Fibroblast of lung (primary cell): ENCODE measurements at regions not wholly inside any gene's neighbourhood (a gene's known extent, or its start where the extent isn't known, plus 50 kb on each side); places are given as distances from the start of the nearest gene placed in this dataset.

ENCODE experiments used
- EZH2 ChIP-seq: IDR thresholded peaks from 2 replicates; pipeline ENCODE4 v1.5.1; 2012; ENCODE audit warnings: low read length, control low read depth, mild to moderate bottlenecking; ENCODE audit errors: missing control alignments
- TF ChIP-seq, protein P1 (sequence below), 2 donors: IDR thresholded peaks in 1 of 2; conservative IDR thresholded peaks in 1 of 2; 1 replicate in 1 of 2; 2 replicates in 1 of 2; pipeline ENCODE4 v1.5.1; 2011 to 2012; ENCODE audit warnings: low read length in 2 of 2, control low read depth in 1 of 2, inconsistent platforms in 1 of 2, low read depth in 1 of 2, mild to moderate bottlenecking in 1 of 2

DNA sequence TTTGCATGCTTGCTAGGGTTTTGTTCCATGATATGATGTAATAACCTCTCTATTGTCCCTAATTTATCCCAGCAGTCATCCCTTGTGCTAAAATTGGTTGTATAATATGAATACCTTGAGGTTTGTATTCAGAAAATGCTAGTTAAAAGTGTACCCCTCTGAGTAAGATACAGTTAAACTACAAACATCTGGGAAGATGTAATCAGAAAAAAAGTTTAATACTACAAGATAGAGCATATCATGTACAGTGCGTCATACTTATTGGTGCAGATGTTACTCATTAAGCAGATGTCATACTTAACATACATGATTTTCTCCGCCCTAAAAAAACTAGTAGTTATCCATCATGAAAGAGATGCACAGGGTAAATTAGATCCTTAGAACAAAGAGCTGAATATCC, 336.1 kb upstream of the KCND2 start:
- TF ChIP-seq, protein P1, sequence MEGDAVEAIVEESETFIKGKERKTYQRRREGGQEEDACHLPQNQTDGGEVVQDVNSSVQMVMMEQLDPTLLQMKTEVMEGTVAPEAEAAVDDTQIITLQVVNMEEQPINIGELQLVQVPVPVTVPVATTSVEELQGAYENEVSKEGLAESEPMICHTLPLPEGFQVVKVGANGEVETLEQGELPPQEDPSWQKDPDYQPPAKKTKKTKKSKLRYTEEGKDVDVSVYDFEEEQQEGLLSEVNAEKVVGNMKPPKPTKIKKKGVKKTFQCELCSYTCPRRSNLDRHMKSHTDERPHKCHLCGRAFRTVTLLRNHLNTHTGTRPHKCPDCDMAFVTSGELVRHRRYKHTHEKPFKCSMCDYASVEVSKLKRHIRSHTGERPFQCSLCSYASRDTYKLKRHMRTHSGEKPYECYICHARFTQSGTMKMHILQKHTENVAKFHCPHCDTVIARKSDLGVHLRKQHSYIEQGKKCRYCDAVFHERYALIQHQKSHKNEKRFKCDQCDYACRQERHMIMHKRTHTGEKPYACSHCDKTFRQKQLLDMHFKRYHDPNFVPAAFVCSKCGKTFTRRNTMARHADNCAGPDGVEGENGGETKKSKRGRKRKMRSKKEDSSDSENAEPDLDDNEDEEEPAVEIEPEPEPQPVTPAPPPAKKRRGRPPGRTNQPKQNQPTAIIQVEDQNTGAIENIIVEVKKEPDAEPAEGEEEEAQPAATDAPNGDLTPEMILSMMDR (conservative IDR thresholded peaks at IDR 0.05 in 1 of 2, IDR thresholded peaks at IDR 0.05 in 1 of 2; ENCODE audit: low read depth in 1 of 2, low read length in 2 of 2), result no peak
- TF ChIP-seq EZH2, result no peak
